ENCODE measurements at regions not wholly inside any gene's neighbourhood (a gene's known extent, or its start where the extent isn't known, plus 50 kb on each side); places are given as distances from the start of the nearest gene placed in this dataset.

DNA sequence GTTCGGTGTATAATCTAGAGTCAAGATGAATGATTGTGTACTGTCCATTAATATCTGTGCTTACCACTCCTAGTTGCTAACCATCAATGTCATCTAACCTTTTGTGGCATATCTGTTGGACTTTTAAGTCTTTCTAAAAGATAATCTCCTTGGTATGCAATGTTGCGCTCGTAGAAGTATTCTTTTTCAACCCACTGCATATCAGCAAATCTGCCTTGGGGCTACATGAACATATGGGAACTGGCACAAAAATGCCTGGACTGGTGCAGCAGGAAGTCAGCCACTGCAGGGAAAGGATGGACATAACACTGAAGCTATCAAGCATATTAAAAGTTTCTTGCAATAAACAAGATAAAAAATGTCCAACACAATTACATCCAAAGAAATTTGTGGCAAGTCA, 124.3 kb upstream of the SLC38A4 start:
- no peak for TF ChIP-seq EZH2phosphoT487 (IDR thresholded peaks at IDR 0.05; ENCODE audit: insufficient read depth, low read depth)
- no peak for TF ChIP-seq EZH2 (IDR thresholded peaks at IDR 0.05; ENCODE audit: insufficient read depth, poor library complexity, severe bottlenecking)
